ENCODE measurements at regions not wholly inside any gene's neighbourhood (a gene's known extent, or its start where the extent isn't known, plus 50 kb on each side); places are given as distances from the start of the nearest gene placed in this dataset.

DNA sequence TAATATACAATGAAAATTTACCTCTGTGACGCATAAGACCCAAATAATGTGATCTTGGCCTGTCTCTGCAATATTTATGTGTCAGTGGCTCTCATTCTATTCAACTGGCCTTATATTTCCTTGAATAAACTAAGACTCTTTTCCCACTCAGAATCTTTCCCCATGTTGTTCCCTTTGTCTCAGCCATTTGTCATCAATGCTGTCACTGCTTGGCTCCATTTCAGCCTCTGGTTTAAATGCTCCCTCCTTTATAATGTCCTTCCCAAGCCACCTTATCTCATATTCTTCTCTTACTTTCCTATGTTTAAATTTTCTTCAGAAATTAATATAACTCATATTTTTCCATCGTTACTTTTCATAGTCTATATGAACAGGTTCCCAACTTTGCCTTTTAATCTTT is 158.3 kb upstream of the DTNA start:
- CTCF ChIA-PET = no interaction called here
- Histone ChIP-seq H3K36me3 (ENCODE audit: control insufficient read depth in 2 of 2, extremely low read depth in 1 of 2, insufficient read depth in 2 of 2, low read length in 2 of 2) (no peaks in the 10 kb centered on the region), H2AFZ (ENCODE audit: low read depth, low read length) (no peak overlapping the region), H3K27me3 (ENCODE audit: control insufficient read depth in 2 of 2, insufficient read depth in 2 of 2, low read length in 2 of 2) (no peaks in the 10 kb centered on the region), H3K27ac (ENCODE audit: insufficient read depth, low read depth, low read length) (no peak overlapping the region), H3K79me2 (ENCODE audit: control insufficient read depth, insufficient read depth, low read length) (no peaks in the 10 kb centered on the region), H3K9ac (replicated peaks; ENCODE audit: extremely low read depth, insufficient read depth, low read length) (no peak overlapping the region), H3K4me1 (ENCODE audit: control insufficient read depth, extremely low read depth, insufficient read depth, low read length) (no peaks in the 10 kb centered on the region), H3K9me1 (replicated peaks; ENCODE audit: control insufficient read depth, extremely low read depth, insufficient read depth, low read length) (no peaks in the 10 kb centered on the region), H3K4me3 (replicated peaks in 1 of 3; ENCODE audit: insufficient read depth in 1 of 3, low read depth in 1 of 3, low read length in 3 of 3) (no peak overlapping the region), H3K4me2 (ENCODE audit: insufficient read depth, low read length) (no peak overlapping the region), H3K9me3 (replicated peaks; ENCODE audit: control insufficient read depth, insufficient read depth, low read length) (no peaks in the 10 kb centered on the region), H4K20me1 (replicated peaks; ENCODE audit: control insufficient read depth, extremely low read depth, insufficient read depth, low read length) (no peaks in the 10 kb centered on the region)
- FAIRE-seq = no peak
- intact Hi-C loops (cut with micrococcal nuclease) = no loop called here
- DNase-seq (ENCODE audit: low read depth, low spot score) = no peak
- POLR2A ChIA-PET = no interaction called here
- no peak for TF ChIP-seq MYC (IDR thresholded peaks at IDR 0.05; ENCODE audit: low read depth, low read length)
- no peak for TF ChIP-seq EZH2 (IDR thresholded peaks at IDR 0.05; ENCODE audit: borderline replicate concordance, low read depth, low read length, severe bottlenecking)
- no peak for TF ChIP-seq GATA2 (IDR thresholded peaks at IDR 0.05; ENCODE audit: insufficient read depth, insufficient read length, low read depth, low read length)
- dilution Hi-C loops (cut with MboI; ENCODE audit: extremely low pct_ligation_motif_present, low sequenced_read_pairs) = no loop called here
- no TSS peak for BruUV-seq (replicated peaks)

GRCh38 chr18:34562252-34562870 is 147.7 kb upstream of the DTNA start:
- FAIRE-seq = no peak
- ChIA-PET CTCF (no interaction called here), POLR2A (no interaction called here)
- peaks cover 2% of the 10 kb centered on the region for H3K79me2 ChIP-seq (ENCODE audit: control insufficient read depth, insufficient read depth, low read length)
- peaks cover 8% of the 10 kb centered on the region for H3K4me1 ChIP-seq (ENCODE audit: control insufficient read depth, extremely low read depth, insufficient read depth, low read length)
- H4K20me1 ChIP-seq (replicated peaks; ENCODE audit: control insufficient read depth, extremely low read depth, insufficient read depth, low read length) = no peaks in the 10 kb centered on the region
- no peaks in the 10 kb centered on the region for H3K36me3 ChIP-seq (ENCODE audit: control insufficient read depth in 2 of 2, extremely low read depth in 1 of 2, insufficient read depth in 2 of 2, low read length in 2 of 2)
- H3K4me2 ChIP-seq (ENCODE audit: insufficient read depth, low read length) = no peak overlapping the region
- no peak overlapping the region for H2AFZ ChIP-seq (ENCODE audit: low read depth, low read length)
- H3K9me1 ChIP-seq (replicated peaks; ENCODE audit: control insufficient read depth, extremely low read depth, insufficient read depth, low read length) = no peaks in the 10 kb centered on the region
- H3K27ac ChIP-seq (ENCODE audit: insufficient read depth, low read depth, low read length) = no peak overlapping the region
- intact Hi-C loops (cut with micrococcal nuclease) (no loop called here), dilution Hi-C loops (cut with MboI; ENCODE audit: extremely low pct_ligation_motif_present, low sequenced_read_pairs) (no loop called here)
- no peak overlapping the region for H3K9ac ChIP-seq (replicated peaks; ENCODE audit: extremely low read depth, insufficient read depth, low read length)
- H3K27me3 ChIP-seq (ENCODE audit: control insufficient read depth in 2 of 2, insufficient read depth in 2 of 2, low read length in 2 of 2) = no peaks in the 10 kb centered on the region
- no TSS peak for BruUV-seq (replicated peaks)
- no peaks in the 10 kb centered on the region for H3K9me3 ChIP-seq (replicated peaks; ENCODE audit: control insufficient read depth, insufficient read depth, low read length)
- H3K4me3 ChIP-seq (replicated peaks in 1 of 3; ENCODE audit: insufficient read depth in 1 of 3, low read depth in 1 of 3, low read length in 3 of 3) = no peak overlapping the region
- TF ChIP-seq POLR2AphosphoS5 (IDR thresholded peaks at IDR 0.05; ENCODE audit: insufficient read depth, low read depth, low read length) (no peak), POLR2A (IDR thresholded peaks at IDR 0.05; ENCODE audit: low read depth, low read length) (no peak), EZH2 (IDR thresholded peaks at IDR 0.05; ENCODE audit: borderline replicate concordance, low read depth, low read length, severe bottlenecking) (no peak), JUN (IDR thresholded peaks at IDR 0.05; ENCODE audit: borderline replicate concordance, insufficient read depth, insufficient read length, low read depth) (no peak), FOS (IDR thresholded peaks at IDR 0.05; ENCODE audit: borderline replicate concordance, insufficient read depth, low read length) (no peak), GATA2 (IDR thresholded peaks at IDR 0.05; ENCODE audit: insufficient read depth, insufficient read length, low read depth, low read length) (no peak), MYC (IDR thresholded peaks at IDR 0.05; ENCODE audit: low read depth, low read length) (no peak), CTCF (IDR thresholded peaks at IDR 0.05; ENCODE audit: extremely low read depth in 1 of 2, insufficient read depth in 1 of 2, low read depth in 1 of 2, low read length in 2 of 2) (no peak)
- TF ChIP-seq, protein P1, sequence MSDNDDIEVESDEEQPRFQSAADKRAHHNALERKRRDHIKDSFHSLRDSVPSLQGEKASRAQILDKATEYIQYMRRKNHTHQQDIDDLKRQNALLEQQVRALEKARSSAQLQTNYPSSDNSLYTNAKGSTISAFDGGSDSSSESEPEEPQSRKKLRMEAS (IDR thresholded peaks at IDR 0.05; ENCODE audit: insufficient read depth, insufficient read length) = no peak
- DNase-seq (ENCODE audit: low read depth, low spot score) = no peak

Measured in endothelial cell of umbilical vein (primary cell).